ENCODE measurements at regions not wholly inside any gene's neighbourhood (a gene's known extent, or its start where the extent isn't known, plus 50 kb on each side); places are given as distances from the start of the nearest gene placed in this dataset.
"Not testable (repeated sequence)": the region's sequence is repeated elsewhere in the genome, so short reads cannot be mapped to it uniquely, and the experiment has no call there.

DNA sequence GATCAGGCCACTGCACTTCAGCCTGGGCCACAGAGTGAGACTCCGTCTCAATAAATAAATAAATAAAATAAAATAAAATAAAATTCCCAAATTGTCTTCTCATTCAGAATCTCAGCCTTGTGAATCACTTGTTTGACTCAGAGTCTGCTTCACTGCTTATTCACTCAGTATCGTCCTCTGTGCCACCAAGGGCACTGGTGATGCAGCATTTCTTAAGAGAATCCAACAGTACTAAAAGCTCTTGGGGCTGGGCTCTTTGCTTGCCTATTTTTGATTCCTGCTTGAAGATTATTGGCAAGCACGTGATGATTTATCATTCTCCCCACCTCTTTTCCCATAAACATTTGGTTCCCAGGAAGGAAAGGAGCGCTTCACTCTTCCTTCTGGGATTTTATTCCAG is 54.8 kb upstream of the HMGB1 start:
- DNase-seq (ENCODE audit: low spot score) = no peak

DNA sequence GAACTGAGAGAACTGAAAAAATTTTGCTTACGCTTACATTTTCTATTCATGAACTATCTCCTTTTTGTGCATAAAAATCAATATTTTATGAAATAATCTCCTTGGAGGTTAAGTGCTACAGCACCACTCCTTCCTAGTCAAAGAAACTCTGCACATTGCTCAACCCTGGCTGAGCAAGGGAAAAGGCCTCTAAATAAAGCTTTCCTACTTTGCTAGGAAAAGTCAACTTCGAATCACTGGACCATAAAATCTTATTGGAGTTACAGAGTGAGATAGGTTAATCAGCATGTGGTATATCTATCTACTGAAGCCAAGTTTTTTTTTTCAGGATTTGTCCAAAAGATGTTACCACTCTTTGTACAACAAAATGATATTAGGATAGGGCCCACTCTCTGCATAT is 57.5 kb upstream of the HMGB1 start:
- DNase-seq (ENCODE audit: low spot score) = no peak

DNA sequence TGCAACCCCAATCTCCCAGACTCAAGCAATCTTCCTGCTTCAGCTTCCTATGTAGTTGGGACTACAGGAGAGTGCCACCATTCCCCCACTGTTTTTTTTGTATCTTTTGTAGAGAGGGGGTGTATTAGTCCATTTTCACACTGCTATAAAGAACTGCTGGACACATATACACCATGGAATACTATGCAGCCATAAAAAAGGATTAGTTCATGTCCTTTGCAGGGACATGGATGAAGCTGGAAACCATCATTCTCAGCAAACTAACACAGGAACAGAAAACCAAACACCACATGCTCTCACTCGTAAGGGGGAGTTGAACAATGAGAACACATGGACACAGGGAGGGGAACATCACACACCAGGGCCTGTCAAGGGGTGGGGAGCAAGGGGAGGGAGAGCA is 58.1 kb upstream of the HMGB1 start:
- not testable (repeated sequence) for DNase-seq (ENCODE audit: low spot score)

GRCh38 chr13:30525212-30525611 is 59.5 kb upstream of the HMGB1 start:
- DNase-seq (ENCODE audit: low spot score) = not testable (repeated sequence)

- DNase-seq (ENCODE audit: low spot score) = peak; percentile 23
These were observed 61.1 kb upstream of the HMGB1 start for GRCh38 chr13:30526612-30527495.

DNA sequence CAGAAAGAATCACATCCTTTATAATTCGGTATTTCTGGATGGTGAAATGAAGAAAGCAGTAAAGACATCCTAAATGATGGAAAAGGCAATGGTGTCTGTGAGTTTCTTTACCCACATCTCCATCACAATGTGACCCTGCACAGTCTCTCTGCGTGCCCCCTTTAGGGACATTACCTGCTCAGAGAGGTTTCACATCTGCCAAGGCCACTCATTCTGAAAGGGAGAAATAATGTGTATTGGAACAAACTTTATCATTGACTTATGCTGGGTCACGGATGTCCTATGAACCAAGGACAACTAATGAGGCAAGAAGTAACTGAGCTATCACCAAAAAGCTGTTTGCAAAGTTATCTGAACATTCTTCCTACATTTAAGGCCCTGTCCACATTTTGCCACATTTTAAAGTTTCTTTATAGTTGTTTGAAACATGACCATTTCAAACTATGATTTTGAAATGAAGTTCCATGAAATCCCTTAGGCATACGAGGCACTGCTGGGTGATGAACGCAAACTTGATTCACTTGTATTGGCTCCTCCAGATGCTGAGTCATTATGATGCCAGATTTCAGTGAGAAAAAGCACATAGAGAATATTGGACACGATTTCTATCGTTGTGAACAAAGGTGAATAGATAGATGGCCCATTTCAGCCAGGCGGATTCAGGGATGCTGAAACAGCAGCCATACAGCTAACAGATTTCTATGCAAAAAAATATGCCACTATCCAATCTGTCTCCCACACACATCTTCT is 63.5 kb upstream of the HMGB1 start:
- DNase-seq (ENCODE audit: low spot score) = no peak

- DNase-seq (ENCODE audit: low spot score) = no peak
These were observed 69.3 kb upstream of the HMGB1 start for GRCh38 chr13:30535046-30535445.

DNA sequence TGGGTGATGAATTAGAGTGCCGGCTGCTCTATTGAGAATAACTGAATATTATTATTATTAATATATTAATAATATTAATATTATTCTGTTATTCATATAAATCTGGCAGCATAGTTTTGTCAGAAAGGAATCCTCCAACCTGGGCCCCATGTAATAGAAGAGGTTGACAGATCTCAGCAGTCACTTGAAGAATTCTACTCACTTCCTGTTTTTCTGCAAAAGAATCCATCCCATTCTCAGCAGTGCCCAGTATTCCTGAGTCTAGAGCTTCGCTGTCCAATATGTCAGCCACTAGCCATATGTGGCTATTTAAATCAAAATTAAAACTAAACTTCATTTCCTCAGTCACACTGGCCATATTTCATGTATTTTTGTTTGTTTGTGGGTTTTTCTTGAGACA is 72.4 kb upstream of the USPL1 start:
- no peak for DNase-seq (ENCODE audit: low spot score)

DNA sequence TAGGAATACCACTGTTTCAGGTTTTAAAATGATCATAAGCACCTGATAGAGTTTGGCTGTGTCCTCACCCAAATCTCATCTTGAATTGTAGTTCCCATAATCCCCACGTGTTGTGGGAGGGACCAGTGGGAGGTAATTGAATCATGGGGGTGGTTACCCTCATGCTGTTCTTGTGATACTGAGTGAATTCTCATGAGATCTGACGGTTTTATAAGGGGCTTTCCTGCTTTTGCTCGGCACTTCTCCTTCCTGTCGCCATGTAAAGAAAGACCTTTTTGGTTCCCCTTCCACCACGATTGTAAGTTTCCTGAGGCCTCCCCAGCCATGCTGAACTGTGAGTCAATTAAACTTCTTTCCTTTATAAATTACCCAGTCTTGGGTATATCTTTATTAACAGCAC is 69.7 kb upstream of the USPL1 start:
- not testable (repeated sequence) for DNase-seq (ENCODE audit: low spot score)

DNA sequence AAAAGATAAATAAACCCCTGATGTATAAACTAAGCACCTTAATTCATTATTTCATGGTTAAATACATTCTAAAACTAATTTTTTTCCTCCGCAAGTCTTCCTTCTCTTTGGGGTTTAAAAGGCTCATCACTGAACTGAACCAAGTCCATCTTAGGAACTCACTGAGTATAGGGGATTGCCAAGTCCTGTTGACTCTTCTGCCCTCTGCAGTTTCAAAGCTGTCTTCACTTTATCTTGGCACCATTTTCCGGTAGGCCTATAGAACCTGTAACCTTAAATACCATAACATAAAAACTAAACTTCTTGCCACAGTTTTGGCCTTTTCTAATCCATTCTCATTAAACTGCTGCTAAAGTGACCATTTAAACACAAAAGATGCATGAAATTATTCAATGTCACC is 66.5 kb upstream of the USPL1 start:
- DNase-seq (ENCODE audit: low spot score) = peak; percentile 35

DNA sequence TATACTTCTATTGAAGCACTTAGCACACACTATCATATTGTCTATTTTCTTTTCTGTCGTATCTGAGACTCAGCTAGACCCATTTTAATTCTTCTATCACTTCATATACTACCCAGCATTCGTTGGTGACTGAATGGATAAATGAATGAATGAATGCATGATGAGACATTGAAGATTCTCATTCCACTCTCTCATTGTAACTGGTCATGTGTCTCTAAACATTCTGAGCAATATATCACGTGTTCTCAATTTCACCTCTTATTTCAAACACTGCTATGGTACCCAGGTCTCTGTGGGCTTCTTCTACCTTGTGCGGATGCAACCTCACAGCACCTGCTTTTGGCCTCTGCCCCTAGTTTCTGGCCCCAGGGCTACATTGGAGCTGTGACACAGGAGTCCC is 65.2 kb upstream of the USPL1 start:
- no peak for DNase-seq (ENCODE audit: low spot score)

DNA sequence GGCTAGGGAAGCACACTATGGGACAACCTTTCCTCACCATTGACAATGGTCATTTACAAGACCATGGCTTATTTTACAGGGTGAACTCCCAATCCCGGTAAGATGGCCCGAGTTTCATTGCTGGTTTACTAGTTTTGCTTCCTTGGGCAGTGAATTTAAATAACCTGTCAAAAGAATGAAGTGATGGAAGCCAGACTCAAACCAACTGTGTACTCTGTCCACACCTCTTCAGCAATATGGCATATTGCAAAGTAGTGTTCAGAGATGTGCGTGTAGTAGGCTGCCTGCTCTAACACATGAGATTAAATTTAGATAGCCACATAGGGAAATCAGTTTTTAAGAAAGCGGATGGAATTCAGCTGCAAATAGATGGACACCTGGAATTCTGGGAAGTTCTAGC is 58.4 kb upstream of the USPL1 start:
- DNase-seq (ENCODE audit: low spot score) = no peak

GRCh38 chr13:30560212-30560611 is 57.5 kb upstream of the USPL1 start:
- DNase-seq (ENCODE audit: low spot score) = no peak

DNA sequence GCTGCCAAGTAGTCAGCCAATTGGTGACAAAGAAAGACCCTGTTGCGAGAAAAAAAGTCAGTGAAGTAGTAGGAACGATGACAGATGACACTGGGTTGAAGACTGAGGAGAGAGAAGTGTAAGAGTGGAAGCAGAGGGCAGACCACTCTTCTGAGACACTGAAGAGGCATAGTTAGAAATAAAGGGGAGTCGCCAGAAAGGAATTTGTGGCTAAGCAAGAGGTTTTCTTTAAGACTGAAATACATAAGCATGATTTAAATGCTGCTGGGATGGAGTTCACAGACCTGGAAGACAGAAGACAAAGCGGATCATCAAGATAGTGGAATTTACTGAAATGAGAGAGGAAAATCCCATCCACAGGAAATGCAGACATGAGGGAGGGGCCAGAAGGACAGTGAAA is 56.2 kb upstream of the USPL1 start:
- no peak for DNase-seq (ENCODE audit: low spot score)

- no peak for DNase-seq (ENCODE audit: low spot score)
These were observed 53.2 kb upstream of the USPL1 start for GRCh38 chr13:30564489-30564888.

DNA sequence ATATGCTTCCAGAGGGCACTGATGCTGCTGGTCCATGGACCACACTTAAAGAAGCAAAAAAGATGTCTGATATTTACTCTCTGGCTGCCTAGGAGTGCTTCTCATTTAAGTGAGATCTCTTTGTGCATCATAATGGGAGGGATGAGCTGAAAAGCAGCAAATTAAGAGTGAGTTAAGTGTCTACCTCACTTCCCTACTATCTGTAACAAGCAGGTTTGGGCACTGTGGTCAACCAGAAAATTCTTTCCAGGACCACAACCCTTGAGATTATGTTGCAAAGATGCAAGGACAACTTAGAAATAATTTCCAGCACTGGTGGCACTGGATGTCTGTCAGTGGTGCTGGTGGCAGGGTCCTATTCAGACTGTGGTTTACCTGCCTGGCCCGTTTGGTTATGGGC is 52.1 kb upstream of the USPL1 start:
- no peak for DNase-seq (ENCODE audit: low spot score)

GRCh38 chr13:30567072-30567471 is 50.6 kb upstream of the USPL1 start:
- DNase-seq (ENCODE audit: low spot score) = no peak
